ENCODE measurements at regions not wholly inside any gene's neighbourhood (a gene's known extent, or its start where the extent isn't known, plus 50 kb on each side); places are given as distances from the start of the nearest gene placed in this dataset.

GRCh38 chr5:38638656-38639055 is 82.2 kb upstream of the LIFR start:
- TF ChIP-seq POLR2AphosphoS5 (IDR thresholded peaks at IDR 0.05; ENCODE audit: low read depth, low read length) (no peak), SIX5 (IDR thresholded peaks at IDR 0.05; ENCODE audit: low read depth, low read length) (no peak), EGR1 (IDR thresholded peaks at IDR 0.05; ENCODE audit: borderline replicate concordance, low read depth, low read length) (no peak), RAD21 (IDR thresholded peaks at IDR 0.05 in 1 of 2, conservative IDR thresholded peaks at IDR 0.05 in 1 of 2; ENCODE audit: low read depth in 2 of 2, low read length in 2 of 2) (no peak), CTCF (IDR thresholded peaks at IDR 0.05; ENCODE audit: control extremely low read depth in 1 of 3, insufficient read depth in 1 of 3, low read depth in 1 of 3, low read length in 3 of 3) (no peak), GABPA (IDR thresholded peaks at IDR 0.05; ENCODE audit: borderline replicate concordance, insufficient read depth, low read length) (no peak), MAFK (IDR thresholded peaks at IDR 0.05; ENCODE audit: low read depth, low read length) (no peak), POLR2A (IDR thresholded peaks at IDR 0.05; ENCODE audit: control extremely low read depth in 1 of 2, low read depth in 2 of 2, low read length in 2 of 2) (no peak)

Measured in H1 (cell line).